Kidney glomerular epithelial cell (primary cell): ENCODE measurements at regions not wholly inside any gene's neighbourhood (a gene's known extent, or its start where the extent isn't known, plus 50 kb on each side); places are given as distances from the start of the nearest gene placed in this dataset.
"Not testable (repeated sequence)": the region's sequence is repeated elsewhere in the genome, so short reads cannot be mapped to it uniquely, and the experiment has no call there.

Source experiments
- DNase-seq: peaks from one replicate; lab custom pipeline; 2025; lab: John Stamatoyannopoulos, UW

- peak; percentile 47 for DNase-seq
These were observed 219.9 kb upstream of the IRS2 start for GRCh38 chr13:110006304-110006703.

DNA sequence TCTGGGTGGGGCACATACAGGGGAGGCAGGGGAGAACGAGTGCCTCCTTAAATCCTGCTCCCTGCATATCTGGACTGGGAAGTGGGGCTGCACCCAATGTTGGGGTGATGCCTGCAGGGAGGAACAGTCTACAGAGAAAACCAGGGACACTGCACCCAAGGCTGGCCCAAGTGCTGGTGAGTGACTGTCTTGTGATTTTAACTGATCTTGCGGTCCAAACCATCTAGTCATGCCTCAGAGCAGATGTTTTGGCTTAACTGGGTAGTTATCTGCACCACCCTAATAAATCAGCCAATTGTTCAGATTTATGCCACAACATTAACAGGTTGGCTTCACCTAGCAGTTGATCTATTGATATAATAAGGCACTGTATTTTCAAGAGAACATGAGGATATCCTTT, 219.2 kb upstream of the IRS2 start:
- no peak for DNase-seq

GRCh38 chr13:110004814-110005213, 218.4 kb upstream of the IRS2 start:
- no peak for DNase-seq

GRCh38 chr13:110001670-110002275, 215.4 kb upstream of the IRS2 start:
- peak; percentile 29 for DNase-seq

DNA sequence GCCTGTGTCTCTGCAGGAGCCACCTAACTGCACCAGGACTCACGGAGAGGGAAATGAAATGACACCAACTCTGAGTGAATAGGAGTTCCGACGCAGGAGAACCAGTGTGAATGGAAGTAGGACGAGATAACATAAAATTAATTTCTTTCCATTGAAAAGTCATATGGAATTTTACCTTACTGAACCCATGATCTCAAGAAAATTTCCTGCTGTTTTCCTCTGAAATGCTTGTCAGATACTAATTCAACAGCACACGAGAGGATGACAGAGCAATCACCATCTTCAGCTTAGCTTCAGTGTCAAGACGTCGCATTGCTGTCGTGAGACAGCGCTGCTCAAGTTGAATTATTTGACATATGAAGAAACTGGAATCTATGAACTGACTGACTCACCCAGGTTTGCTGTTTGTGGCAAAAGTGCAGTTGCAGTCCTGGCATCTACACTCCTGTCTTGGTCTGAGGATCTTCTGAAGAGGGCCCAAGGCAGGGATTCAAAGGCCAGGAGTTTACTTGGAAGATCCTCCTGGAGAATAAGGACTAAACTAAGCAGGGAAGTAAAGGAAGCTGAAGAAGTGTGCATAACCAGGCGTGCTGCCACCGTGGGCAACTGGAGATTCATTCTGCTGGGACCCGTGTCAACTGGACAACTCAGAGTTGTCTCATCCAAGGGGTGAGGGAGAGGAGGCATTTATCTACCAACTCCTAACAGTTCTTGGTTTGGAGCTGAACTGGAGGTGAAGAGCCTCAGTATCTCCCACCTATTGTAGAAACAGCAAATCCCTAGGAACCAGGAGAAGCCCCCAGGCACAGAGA, 214.4 kb upstream of the IRS2 start:
- DNase-seq: no peak

DNA sequence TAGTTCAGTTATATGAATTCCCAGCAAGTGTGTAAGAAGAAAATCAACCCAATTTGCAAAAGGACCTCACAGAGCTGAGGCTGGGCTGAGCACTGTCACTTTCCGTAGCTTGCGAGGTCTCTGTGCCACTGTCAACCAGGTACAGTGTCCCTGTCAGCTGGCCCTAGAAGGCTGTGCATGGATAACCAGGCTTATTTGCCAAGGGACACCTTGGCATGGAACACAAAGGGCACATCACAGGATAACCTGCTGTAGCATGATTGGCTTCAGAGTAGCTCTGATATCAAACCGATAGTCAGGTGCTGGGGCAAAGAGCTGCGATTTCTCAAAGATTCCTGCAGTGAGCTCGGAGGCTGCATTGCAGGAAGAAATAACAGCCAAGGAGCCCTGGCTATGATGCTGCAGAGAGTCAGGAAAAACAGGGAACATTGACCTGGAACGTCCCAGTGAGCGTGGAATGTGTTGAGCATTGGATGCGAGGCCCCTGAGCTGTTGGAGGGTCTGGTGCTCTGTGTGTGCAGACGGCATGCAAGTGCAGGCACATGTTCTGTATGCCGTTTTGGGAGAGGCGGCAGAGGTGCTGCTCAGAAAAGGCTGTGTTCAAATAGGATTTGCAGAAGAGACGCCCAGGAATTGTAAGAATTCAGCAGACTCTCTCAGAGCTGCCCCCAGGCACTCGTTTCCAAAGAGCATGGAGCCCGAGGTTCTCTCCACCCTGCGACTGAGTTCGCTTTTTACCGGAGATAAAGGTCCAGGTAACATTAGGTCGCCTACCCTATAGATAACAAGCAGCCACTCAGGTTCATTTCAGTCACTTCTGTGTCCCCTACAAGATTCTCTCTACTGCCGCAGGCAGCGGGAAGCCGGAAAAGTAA, 213.5 kb upstream of the IRS2 start:
- DNase-seq: no peak

DNA sequence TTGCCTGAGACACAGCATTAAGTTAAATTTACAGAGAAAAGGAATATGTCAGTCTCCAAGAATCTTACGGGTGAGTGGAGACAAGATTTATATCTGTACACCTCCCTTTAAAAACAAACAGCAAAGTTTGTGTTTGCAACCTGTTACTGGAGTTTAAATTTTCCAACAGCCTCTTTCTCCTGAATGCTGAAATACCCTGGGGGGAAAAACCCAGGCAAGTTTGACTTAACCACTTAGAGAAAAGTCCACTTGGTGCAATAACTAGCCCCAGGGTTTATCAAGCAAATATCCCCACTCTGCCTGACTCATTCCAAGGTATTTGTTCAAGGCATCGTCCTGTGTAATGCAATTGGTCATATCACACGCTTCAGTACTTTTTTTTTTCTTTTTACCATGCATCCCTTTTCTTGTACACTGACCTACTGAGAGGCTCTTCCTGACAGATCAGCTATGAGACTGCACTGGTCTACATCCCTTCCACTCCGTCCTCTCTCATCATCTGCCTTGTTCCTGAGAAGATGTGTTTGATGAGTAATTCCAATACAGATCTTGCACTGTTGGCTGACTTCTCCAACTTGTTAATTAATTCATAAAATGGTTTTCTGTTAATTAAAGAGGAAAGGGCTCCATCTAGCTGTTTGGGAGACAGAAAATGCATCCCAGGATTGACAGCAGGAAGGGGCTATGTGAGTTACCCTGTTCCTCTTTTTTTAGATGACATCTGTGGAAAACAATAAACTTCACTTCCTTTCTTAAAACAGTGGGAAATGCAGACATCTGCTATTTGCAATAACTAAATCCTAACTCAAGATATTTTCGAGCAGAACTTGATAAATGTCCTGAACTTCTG, 212.5 kb upstream of the IRS2 start:
- DNase-seq: peak; percentile 94

GRCh38 chr13:109998037-109998436, 211.7 kb upstream of the IRS2 start:
- DNase-seq: no peak

- DNase-seq: not testable (repeated sequence)
These were observed 210.7 kb upstream of the IRS2 start for GRCh38 chr13:109997056-109997595.

DNA sequence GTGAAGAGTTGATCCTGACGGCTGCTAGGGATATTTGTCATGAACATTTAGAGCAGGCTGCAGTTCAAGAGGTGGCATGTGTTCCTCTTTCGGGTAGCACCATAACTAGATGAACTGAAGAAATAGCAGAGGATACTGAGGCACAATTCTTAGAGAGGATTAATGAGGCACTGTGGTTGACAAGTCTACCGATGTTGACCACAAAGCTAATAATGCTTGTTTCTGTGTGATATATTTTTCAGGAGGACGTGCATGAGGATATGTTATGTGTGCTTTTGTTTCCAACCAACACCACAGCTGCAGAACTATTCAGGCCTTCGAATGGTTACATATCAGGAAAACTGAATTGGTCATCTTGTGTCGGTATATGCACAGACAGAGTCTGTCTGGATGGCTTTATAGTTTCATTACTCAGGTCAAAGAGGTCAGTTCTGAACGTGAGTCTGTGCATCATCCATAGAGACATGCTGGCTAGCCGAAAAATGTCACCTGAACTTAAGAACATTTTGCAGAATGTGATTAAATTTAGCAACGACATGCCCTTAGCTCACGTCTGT, 210.1 kb upstream of the IRS2 start:
- DNase-seq: no peak

DNA sequence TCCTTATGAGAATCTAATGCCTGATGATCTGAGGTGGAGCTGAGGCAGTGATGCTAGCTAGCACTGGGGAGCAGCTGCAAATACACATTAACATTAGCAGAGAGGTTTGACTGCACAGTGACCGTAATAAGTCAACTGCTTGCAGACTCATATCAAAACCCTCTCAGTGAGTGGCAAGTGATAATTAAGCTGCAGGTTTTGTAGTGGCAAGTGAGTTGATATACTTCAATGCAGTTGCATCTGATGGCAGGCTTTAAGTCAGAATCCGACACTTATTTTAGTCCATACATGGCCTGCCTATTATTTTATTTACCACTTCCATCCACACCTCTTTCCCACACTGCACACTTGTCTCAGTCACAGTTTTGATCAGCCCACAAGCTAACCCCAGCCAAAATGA, 209.2 kb upstream of the IRS2 start:
- no peak for DNase-seq

- no peak for DNase-seq
These were observed 203.9 kb upstream of the IRS2 start for GRCh38 chr13:109990296-109990695.

DNA sequence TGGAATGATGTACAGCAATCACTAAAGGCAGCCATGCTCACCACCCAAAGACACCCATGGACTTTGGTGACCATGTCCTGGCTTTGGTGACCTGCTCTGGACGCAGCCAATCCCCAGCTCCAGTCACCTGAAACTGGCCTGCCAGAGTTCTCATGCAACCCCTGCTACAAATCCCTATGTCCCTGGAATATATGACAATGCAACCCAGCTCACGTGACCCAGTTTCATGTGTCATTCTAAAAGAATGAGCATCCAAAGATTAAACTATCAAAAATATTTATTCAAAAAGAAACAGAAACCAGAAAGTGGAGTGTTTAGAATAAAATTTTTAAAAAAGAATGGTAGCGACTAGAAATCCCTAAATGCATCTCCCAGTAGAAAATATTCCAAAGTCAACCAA, 203.3 kb upstream of the IRS2 start:
- no peak for DNase-seq

DNA sequence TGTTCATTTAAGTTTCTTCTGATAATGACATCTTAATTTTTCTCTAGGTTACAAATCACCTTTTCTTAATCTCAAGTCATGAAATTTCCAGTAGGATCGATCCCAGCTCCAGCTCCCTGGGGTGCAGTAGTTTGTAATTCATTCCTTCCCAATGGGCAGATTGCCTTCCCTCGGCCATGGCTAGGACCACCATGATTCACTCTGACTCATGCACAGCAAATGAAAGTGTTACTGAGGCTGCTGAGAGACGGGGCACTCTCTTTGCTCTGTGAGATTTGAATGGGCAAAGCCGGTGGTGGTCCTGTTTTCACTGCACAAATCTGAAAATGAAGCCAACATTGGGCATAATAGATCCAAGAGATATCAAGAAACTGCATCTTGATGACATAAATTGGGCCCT, 202.8 kb upstream of the IRS2 start:
- DNase-seq: no peak

GRCh38 chr13:109986851-109987250, 200.5 kb upstream of the IRS2 start:
- DNase-seq: no peak

DNA sequence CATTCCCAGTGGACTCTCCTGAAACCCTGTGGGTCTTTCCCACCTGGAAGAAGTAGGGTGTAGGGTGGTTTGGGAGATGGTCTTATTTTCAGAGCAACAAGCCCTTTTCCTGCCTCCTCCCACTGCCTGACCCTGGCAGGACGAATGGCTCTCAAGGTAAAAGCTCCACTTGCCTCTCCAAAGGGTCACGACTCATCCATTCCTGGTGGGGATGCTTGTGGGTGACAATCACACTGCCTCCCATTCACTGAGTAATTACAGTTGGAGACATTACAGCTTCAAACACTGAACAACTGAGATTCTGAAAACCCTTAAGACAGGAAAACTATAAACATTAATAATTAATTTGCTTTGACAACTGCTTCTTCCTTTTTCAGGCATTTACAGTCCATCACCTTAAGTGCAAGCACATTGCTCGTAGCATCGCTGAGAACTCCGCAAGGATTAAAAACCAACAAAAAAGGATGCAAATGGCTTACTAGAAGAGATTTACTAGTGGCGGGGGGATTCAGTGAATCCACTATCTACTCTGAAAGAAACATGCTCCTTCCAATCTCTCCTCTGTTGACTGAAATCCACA, 199.6 kb upstream of the IRS2 start:
- peak; percentile 52 for DNase-seq

DNA sequence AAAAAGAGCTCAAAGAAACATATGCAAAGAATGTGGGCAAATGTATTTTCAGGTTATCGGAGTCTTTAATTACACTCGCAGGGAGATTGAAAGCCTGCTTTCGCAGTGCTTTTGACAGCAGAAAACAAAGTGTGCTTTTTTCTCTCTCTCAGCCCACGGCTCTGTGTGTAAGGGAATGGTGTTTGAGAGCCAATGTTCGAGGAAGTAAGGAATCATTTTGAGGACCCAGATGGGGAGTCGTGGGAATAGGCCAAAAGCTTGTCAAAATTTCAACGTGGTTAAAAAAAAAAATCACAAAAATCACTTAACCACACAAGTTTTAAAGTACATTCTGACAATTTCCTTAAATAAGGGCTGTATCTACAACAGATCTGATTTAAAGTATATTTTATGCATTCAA, 197.1 kb upstream of the IRS2 start:
- no peak for DNase-seq

DNA sequence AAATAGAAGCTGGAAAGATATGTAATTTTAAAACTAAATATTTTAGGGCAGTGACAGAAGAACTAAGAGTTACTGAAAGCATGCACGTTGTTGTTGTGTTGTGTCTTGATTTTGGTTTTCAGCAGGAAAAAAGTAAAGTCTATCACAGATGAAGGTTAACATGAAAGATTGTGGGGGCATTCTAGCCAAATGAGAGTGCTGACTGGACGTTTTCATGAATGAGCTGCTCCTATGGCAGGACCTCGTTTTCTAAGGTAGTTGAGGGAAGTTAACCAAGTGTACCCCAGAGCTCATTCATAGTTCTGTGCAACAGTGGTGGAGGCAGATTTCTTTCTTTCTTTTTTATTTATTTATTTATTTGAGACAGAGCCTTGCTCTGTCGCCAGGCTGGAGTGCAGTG, 194.6 kb upstream of the IRS2 start:
- DNase-seq: no peak

GRCh38 chr13:109979676-109980075, 193.3 kb upstream of the IRS2 start:
- DNase-seq: not testable (repeated sequence)

DNA sequence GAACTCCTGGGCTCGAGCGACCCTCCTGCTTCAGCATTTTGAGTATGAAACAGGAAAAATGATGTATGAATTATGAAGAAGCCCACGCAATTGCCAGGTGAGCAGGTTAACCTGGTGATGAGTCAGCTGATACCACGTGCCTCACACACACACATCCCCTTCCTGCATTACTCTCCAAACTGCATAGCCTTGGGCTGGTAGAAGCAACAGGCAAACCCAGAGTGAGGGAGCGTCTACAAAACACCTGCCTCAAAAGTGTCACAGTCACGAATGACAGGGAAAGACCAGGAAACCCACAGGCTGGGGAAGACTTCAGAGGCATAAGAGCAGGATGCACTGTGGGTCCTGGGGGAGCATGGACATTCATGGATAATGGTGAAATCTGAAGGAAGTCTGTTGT, 192.8 kb upstream of the IRS2 start:
- no peak for DNase-seq
